Kidney epithelial cell (primary cell): ENCODE measurements at regions not wholly inside any gene's neighbourhood (a gene's known extent, or its start where the extent isn't known, plus 50 kb on each side); places are given as distances from the start of the nearest gene placed in this dataset.

Experiments
- DNase-seq: peaks from one replicate; pipeline ENCODE4 v3.0.0-alpha.2; 2010; ENCODE audit warnings: low read depth
- H3K27me3 ChIP-seq: 2 replicates; pipeline ENCODE4 v1.6.0; 2011; ENCODE audit warnings: low read length; ENCODE audit not compliant: control insufficient read depth, insufficient read depth
- H3K36me3 ChIP-seq: 2 replicates; pipeline ENCODE4 v1.5.1; 2011; ENCODE audit warnings: low read length; ENCODE audit not compliant: control insufficient read depth, insufficient read depth
- H3K4me3 ChIP-seq: 2 replicates; pipeline ENCODE4 v1.5.1; 2011; ENCODE audit warnings: low read depth, mild to moderate bottlenecking, control low read depth, low read length
- TF ChIP-seq, protein P1 (sequence below): IDR thresholded peaks from 2 replicates; pipeline ENCODE4 v1.5.1; 2011; ENCODE audit warnings: mild to moderate bottlenecking, moderate library complexity, low read length, control low read depth, inconsistent platforms; ENCODE audit not compliant: insufficient read depth, poor library complexity, severe bottlenecking

DNA sequence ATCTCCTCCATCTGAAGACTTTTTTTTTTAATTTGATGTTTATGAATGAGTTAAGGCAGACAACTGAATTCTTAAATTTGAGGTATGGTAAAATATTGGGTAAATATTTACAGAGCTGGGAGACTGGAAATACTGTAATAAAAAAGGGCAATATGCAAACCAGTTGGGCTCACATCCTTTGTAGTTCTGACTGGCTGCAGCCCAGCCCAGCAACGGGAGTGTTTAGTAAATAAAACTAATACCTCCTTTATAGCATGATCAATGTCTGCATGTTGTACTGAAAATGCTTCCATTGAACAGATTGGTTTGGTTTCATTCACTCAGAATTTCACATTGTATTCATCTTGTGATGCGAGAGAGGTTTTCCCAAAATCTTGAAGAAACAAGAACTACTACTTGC lies 365.0 kb downstream of the DMRT2 start:
- Histone ChIP-seq H3K4me3 (no peak overlapping the region), H3K36me3 (no peaks in the 10 kb centered on the region), H3K27me3 (no peaks in the 10 kb centered on the region)
- TF ChIP-seq, protein P1, sequence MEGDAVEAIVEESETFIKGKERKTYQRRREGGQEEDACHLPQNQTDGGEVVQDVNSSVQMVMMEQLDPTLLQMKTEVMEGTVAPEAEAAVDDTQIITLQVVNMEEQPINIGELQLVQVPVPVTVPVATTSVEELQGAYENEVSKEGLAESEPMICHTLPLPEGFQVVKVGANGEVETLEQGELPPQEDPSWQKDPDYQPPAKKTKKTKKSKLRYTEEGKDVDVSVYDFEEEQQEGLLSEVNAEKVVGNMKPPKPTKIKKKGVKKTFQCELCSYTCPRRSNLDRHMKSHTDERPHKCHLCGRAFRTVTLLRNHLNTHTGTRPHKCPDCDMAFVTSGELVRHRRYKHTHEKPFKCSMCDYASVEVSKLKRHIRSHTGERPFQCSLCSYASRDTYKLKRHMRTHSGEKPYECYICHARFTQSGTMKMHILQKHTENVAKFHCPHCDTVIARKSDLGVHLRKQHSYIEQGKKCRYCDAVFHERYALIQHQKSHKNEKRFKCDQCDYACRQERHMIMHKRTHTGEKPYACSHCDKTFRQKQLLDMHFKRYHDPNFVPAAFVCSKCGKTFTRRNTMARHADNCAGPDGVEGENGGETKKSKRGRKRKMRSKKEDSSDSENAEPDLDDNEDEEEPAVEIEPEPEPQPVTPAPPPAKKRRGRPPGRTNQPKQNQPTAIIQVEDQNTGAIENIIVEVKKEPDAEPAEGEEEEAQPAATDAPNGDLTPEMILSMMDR, result no peak
- DNase-seq, result no peak

DNA sequence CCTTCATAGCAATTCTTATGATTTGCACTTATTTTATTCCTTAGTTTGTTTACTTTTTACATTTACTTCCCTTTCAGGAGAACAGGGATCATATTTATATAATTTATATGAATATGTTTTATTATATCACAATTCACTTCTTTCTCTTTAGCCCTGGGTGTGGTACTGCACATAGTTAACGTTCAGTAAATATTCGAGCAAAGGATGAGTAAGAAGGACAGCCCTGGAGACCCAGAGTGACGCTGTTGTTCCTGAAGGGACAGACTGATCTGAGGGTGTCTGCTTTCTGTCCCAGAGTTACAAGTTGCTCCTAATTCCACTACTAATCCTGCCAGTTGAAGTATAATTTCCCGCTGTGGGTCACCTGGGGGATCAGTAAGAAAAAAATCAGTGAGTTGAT lies 366.1 kb downstream of the DMRT2 start:
- Histone ChIP-seq H3K27me3 (no peaks in the 10 kb centered on the region), H3K4me3 (no peak overlapping the region), H3K36me3 (no peaks in the 10 kb centered on the region)
- TF ChIP-seq, protein P1, result no peak
- DNase-seq, result no peak

DNA sequence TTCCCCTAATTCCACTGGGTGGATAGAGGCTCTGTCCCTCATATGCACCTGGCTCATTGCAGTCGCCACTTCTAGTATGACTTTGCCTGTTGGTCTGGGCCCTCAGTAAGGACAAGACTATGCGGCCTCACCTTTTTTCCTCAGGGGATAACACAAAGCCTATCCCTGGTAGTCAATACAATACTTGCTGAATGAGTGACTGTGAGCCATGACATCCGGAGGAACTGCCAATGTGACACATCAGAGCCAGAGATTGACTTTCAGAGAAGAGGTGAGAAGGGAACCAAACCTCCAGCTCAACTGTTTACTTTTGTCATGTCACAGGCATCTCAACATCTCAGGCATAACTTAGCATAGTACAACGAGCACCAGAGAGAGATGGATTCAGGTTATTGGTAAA lies 371.3 kb downstream of the DMRT2 start:
- H3K36me3 ChIP-seq, result no peaks in the 10 kb centered on the region
- no peak overlapping the region for H3K4me3 ChIP-seq
- TF ChIP-seq, protein P1, result no peak
- no peak for DNase-seq
- H3K27me3 ChIP-seq, result no peaks in the 10 kb centered on the region

DNA sequence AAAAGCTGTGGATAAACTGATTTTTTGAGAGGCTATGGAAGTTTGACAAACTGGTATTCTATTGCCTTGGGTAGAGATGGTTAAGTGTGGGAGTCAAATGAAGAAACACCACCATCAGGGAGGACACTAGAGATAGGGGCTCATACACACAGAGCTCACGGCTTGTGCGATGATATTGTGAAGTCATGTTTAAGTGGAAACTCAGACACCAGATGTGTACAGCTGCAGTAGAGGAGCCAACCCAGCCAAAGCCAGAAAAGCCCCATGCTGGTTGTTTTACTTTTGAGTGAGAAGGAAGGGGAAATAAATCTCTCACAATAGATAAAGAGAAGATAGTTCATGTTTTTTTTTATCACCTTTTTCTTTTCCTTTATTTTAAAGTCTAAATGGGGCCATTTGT lies 377.7 kb downstream of the DMRT2 start:
- TF ChIP-seq, protein P1, result no peak
- DNase-seq, result no peak
- Histone ChIP-seq H3K4me3 (no peak overlapping the region), H3K36me3 (no peaks in the 10 kb centered on the region), H3K27me3 (no peaks in the 10 kb centered on the region)

DNA sequence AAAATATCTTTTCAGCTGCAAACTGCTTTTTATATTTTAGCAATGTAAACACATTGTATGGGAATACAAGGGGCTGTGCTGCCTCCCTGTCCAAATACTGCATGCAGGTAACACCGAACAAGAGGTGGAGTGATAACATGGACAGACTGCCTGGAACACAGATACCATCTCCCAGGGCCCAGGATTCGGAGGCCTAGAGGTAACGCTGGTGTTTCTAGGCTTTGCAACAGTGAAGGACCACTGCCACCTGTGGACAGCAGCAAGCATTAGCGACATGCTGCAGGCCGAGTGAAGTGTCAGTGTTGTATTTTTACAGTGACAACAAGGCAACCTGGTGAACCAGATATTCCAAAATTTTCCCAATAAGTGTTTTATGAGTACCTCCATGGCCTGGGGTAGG lies 379.1 kb downstream of the DMRT2 start:
- no peaks in the 10 kb centered on the region for H3K27me3 ChIP-seq
- TF ChIP-seq, protein P1, result peak; percentile 72
- peak; percentile 4 for DNase-seq
- no peaks in the 10 kb centered on the region for H3K36me3 ChIP-seq
- no peak overlapping the region for H3K4me3 ChIP-seq

DNA sequence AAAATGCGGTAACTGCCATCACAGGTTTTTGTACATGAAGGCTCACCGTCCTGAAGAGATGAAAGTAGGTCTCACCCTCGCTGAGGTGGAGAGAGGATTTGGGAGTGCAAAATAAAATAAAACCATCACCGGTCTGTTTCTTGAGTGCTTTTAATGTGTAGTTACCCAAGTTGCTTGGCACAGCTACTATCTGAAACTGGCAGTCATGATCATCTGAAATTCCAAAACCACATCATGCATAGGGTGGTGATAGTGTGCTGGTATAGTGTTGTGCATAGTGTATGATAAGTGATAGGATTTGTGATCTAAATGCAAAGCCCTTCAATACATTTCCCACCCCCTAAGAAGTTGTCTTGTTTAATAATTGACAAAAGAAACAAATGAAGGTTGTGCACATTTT lies 381.3 kb downstream of the DMRT2 start:
- Histone ChIP-seq H3K27me3 (no peaks in the 10 kb centered on the region), H3K4me3 (no peak overlapping the region), H3K36me3 (no peaks in the 10 kb centered on the region)
- DNase-seq, result no peak
- TF ChIP-seq, protein P1, result no peak
